Pancreas (tissue), 10 donors: ENCODE measurements at regions not wholly inside any gene's neighbourhood (a gene's known extent, or its start where the extent isn't known, plus 50 kb on each side); places are given as distances from the start of the nearest gene placed in this dataset.
"Not testable (repeated sequence)": the region's sequence is repeated elsewhere in the genome, so short reads cannot be mapped to it uniquely, and the experiment has no call there.

Source experiments
- ATAC-seq, 4 donors: fragments of 200-7000 bp; cut with Tn5 transposase; one replicate each; pipeline versions ENCODE4 v1.8.0 to v1.9.1; 2020; ENCODE audit warnings: mild to moderate bottlenecking in 4 of 4, moderate library complexity in 4 of 4
- DNase-seq, 6 donors: peaks; one replicate each; pipeline ENCODE4 v3.0.0-alpha.2; 2020
- FAIRE-seq: peaks from 2 replicates; lab custom pipeline; 2012; peaks lifted over from hg19 to GRCh38; lab: Jason Lieb, UNC
- H3K27ac ChIP-seq, 4 donors: fragments of 200-600 bp; sonication (generic); 1 replicate in 3 of 4; 2 replicates in 1 of 4; pipeline versions ENCODE4 v1.5.0 to v1.8.0; 2020
- H3K27me3 ChIP-seq, 4 donors: fragments of 200-600 bp; one replicate each; pipeline ENCODE4 v1.8.0; 2021
- H3K36me3 ChIP-seq, 3 donors: fragments of 200-600 bp; sonication (generic) in 1 of 3; one replicate each; pipeline versions ENCODE4 v1.5.0 to v1.8.0; 2020 to 2021
- H3K4me1 ChIP-seq, 3 donors: fragments of 200-600 bp; one replicate each; pipeline ENCODE4 v1.8.0; 2021
- H3K4me3 ChIP-seq, 4 donors: fragments of 200-600 bp; sonication (generic) in 2 of 4; one replicate each; pipeline versions ENCODE4 v1.5.0 to v1.8.0; 2020 to 2021
- H3K9me3 ChIP-seq, 4 donors: fragments of 200-600 bp; one replicate each; pipeline ENCODE4 v1.8.0; 2021
- CTCF ChIP-seq, 4 donors: fragments of 200-600 bp; sonication (generic) in 3 of 4; IDR thresholded peaks; one replicate each; pipeline versions ENCODE4 v1.5.0 to v1.8.0; 2021; ENCODE audit warnings: antibody characterized with exemption in 4 of 4
- WGBS, 2 donors: extraction: QIAGEN DNeasy Blood & Tissue Kit; methylation state at CpG; one replicate each; pipeline ENCODE4 v1.1.7; 2013; 5-methylcytosine and 5-hydroxymethylcytosine counted together
- intact Hi-C, 3 donors: fragments of 100-400 bp; cut with DNase I; formaldehyde crosslinking; loops; one replicate each; pipeline versions ENCODE4 v1.11.1 to v1.14.2; 2022
- donor health status: healthy with polysubstance abuse.
- donor health status: DM: no; HTN: no; CAD: no; lungs with moderate emphysema.
- donor health status: DM: no; HTN: no; CAD: no.
- donor health status: control.
- donor health status: control.
- donor health status: Bipolar disorder and iron deficiency.
- donor health status: DM: yes; HTN: yes; CAD: no.
- donor health status: DM: no; HTN: no; CAD: no.
- donor health status: DM: no; HTN: no; CAD: no.
- donor health status: DM: yes; HTN: yes; CAD: no.

GRCh38 chr7:115558161-115558560 lies 472.4 kb downstream of the TFEC start:
- DNase-seq (no peak), ATAC-seq (no peak), FAIRE-seq (no peak)
- Histone ChIP-seq H3K27me3 (no peaks in the 10 kb centered on the region), H3K36me3 (no peaks in the 10 kb centered on the region), H3K4me1 (no peaks in the 10 kb centered on the region), H3K4me3 (no peak overlapping the region), H3K27ac (no peak overlapping the region), H3K9me3 (no peaks in the 10 kb centered on the region)
- no peak for TF ChIP-seq CTCF (IDR thresholded peaks at IDR 0.05)
- intact Hi-C loops: no loop called here
- WGBS, 2 donors: 72 to 85% methylated on average over 1 of the region's 1 CpG

- H3K27ac ChIP-seq, FAIRE-seq, H3K9me3 ChIP-seq, H3K36me3 ChIP-seq, DNase-seq, H3K27me3 ChIP-seq, ATAC-seq, intact Hi-C loops, H3K4me3 ChIP-seq, H3K4me1 ChIP-seq: not testable (repeated sequence)
- 79 to 93% methylated on average over 2 of the region's 2 CpGs for WGBS, 2 donors
Observed at GRCh38 chr7:115557296-115557695, 473.3 kb downstream of the TFEC start.

- Histone ChIP-seq H3K9me3 (no peaks in the 10 kb centered on the region), H3K27ac (no peak overlapping the region), H3K4me3 (no peak overlapping the region), H3K4me1 (no peaks in the 10 kb centered on the region), H3K36me3 (no peaks in the 10 kb centered on the region), H3K27me3 (no peaks in the 10 kb centered on the region)
- FAIRE-seq (no peak), ATAC-seq (no peak), DNase-seq (no peak)
- no peak for TF ChIP-seq CTCF (IDR thresholded peaks at IDR 0.05)
- WGBS, 2 donors: 72 to 78% methylated on average over 4 of the region's 4 CpGs
- intact Hi-C loops: no loop called here
Observed at GRCh38 chr7:115552766-115553165, 477.8 kb downstream of the TFEC start.

DNA sequence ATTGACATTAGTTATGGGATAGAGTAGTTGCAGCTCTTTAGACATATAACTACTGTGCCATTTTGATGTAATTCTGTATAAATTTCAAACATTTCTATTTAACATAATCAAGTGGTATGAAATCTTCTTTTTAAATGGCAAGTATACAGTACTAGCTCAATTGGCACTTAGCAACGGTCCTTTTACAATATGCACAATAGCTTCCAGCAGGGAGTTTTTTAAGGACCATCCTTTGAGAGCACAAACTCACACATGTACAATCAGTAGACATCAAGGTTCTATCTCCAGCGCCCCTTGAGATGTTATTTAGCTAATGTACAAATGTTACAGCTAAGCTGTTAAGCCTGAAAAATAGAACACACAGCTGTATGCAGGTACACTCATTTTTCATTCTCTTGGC lies 480.7 kb downstream of the TFEC start:
- DNase-seq: no peak
- Histone ChIP-seq H3K4me1 (no peaks in the 10 kb centered on the region), H3K27ac (no peak overlapping the region), H3K4me3 (no peak overlapping the region), H3K27me3 (no peaks in the 10 kb centered on the region), H3K36me3 (no peaks in the 10 kb centered on the region), H3K9me3 (no peaks in the 10 kb centered on the region)
- intact Hi-C loops: no loop called here
- TF ChIP-seq CTCF (IDR thresholded peaks at IDR 0.05): no peak
- FAIRE-seq: no peak
- ATAC-seq: no peak
- 72 to 82% methylated on average over 2 of the region's 2 CpGs for WGBS, 2 donors

GRCh38 chr7:115548756-115549155 lies 481.8 kb downstream of the TFEC start:
- H3K27ac ChIP-seq: no peak overlapping the region
- intact Hi-C loops: no loop called here
- H3K4me1 ChIP-seq: no peaks in the 10 kb centered on the region
- H3K4me3 ChIP-seq: no peak overlapping the region
- ATAC-seq (no peak), FAIRE-seq (no peak), DNase-seq (no peak)
- TF ChIP-seq CTCF (IDR thresholded peaks at IDR 0.05): no peak
- no peaks in the 10 kb centered on the region for H3K36me3 ChIP-seq
- no peaks in the 10 kb centered on the region for H3K27me3 ChIP-seq
- H3K9me3 ChIP-seq: no peaks in the 10 kb centered on the region
- 90 to 95% methylated on average over 1 of the region's 1 CpG for WGBS, 2 donors

- no peak for FAIRE-seq
- no peak for DNase-seq
- no peaks in the 10 kb centered on the region for H3K4me1 ChIP-seq
- no peak overlapping the region for H3K27ac ChIP-seq
- no peaks in the 10 kb centered on the region for H3K27me3 ChIP-seq
- ATAC-seq: no peak
- intact Hi-C loops: no loop called here
- H3K9me3 ChIP-seq: no peaks in the 10 kb centered on the region
- H3K36me3 ChIP-seq: no peaks in the 10 kb centered on the region
- no peak for TF ChIP-seq CTCF (IDR thresholded peaks at IDR 0.05)
- no peak overlapping the region for H3K4me3 ChIP-seq
Observed at GRCh38 chr7:115546790-115547189, 483.8 kb downstream of the TFEC start.
